SU-DHL-6 (cell line): ENCODE measurements at regions not wholly inside any gene's neighbourhood (a gene's known extent, or its start where the extent isn't known, plus 50 kb on each side); places are given as distances from the start of the nearest gene placed in this dataset.

Experiments
- EZH2phosphoT487 ChIP-seq: fragments of 200-600 bp; sonication (generic), shearing (Covaris generic); conservative IDR thresholded peaks from 2 replicates; pipeline ENCODE4 v1.6.1; 2018; ENCODE audit warnings: mild to moderate bottlenecking, antibody characterized with exemption, low read length, moderate library complexity, mixed read lengths
- TF ChIP-seq, protein P1 (sequence below): fragments of 200-600 bp; sonication (generic); IDR thresholded peaks from one replicate; pipeline ENCODE4 v1.5.1; 2017; ENCODE audit warnings: antibody characterized with exemption, mild to moderate bottlenecking, low read length, moderate library complexity; ENCODE audit not compliant: insufficient read depth, poor library complexity, severe bottlenecking

DNA sequence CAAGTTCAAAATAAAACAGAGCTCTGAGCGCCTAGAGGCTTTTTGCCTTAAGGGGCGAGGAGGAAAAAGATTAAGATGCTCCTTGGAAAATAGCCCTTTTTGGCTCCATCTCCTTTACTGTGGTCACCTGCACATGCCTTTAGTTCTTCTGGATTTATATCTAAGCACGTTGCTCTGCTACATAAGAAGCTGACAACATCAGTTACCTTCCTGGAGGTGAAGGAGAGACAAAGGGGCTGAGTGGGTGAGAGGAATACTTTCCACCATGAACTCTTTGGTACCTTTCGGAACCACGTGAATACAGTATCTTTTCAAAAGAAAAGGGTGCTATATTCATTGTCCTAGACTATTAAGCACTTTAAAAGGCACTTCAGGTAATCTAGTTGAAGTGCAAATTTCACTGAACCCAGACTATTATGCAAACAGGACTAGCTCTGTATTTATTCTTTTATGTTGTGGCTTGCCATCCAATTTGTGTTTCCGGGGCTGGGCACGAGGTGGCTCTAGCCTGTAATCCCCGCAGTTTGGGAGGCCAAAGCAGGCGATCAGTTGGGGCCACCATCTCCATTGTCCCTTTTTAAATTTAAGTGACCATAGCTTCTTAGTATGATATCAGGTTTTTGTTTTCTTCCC, 201.5 kb downstream of the TM9SF2 start:
- TF ChIP-seq, protein P1, sequence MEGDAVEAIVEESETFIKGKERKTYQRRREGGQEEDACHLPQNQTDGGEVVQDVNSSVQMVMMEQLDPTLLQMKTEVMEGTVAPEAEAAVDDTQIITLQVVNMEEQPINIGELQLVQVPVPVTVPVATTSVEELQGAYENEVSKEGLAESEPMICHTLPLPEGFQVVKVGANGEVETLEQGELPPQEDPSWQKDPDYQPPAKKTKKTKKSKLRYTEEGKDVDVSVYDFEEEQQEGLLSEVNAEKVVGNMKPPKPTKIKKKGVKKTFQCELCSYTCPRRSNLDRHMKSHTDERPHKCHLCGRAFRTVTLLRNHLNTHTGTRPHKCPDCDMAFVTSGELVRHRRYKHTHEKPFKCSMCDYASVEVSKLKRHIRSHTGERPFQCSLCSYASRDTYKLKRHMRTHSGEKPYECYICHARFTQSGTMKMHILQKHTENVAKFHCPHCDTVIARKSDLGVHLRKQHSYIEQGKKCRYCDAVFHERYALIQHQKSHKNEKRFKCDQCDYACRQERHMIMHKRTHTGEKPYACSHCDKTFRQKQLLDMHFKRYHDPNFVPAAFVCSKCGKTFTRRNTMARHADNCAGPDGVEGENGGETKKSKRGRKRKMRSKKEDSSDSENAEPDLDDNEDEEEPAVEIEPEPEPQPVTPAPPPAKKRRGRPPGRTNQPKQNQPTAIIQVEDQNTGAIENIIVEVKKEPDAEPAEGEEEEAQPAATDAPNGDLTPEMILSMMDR: no peak
- TF ChIP-seq EZH2phosphoT487: no peak
